ENCODE measurements at regions not wholly inside any gene's neighbourhood (a gene's known extent, or its start where the extent isn't known, plus 50 kb on each side); places are given as distances from the start of the nearest gene placed in this dataset.

DNA sequence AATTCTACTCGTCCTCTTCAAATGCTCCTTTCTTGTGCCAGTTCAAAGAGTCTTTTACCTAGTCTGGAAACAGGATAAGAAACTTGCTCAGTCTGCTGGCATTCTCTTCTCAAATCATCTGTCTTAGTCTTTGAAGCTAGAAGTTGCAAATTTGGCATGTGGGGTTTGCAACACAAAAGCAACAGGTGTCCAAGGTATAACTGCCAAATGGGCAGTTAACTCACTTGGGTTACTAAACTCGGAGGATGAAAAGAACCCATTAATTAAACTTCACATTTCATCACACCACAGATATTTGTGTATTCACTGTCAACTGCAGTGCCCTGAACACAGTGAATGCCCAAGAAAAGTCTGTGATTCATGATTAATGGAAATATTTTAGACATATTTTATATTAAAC is 108.0 kb upstream of the TARS1 start:
- no peak for TF ChIP-seq CTCF (IDR thresholded peaks at IDR 0.05)
- TF ChIP-seq POLR2A (IDR thresholded peaks at IDR 0.05) = no peak
- no peak for TF ChIP-seq POLR2AphosphoS5 (IDR thresholded peaks at IDR 0.05)
